Lung (tissue), 11 donors: ENCODE measurements at regions not wholly inside any gene's neighbourhood (a gene's known extent, or its start where the extent isn't known, plus 50 kb on each side); places are given as distances from the start of the nearest gene placed in this dataset.

Experiments used
- ATAC-seq: fragments of 200-7000 bp; cut with Tn5 transposase; one replicate; pipeline ENCODE4 v1.9.1; 2020; ENCODE audit warnings: moderate number of reproducible peaks; ENCODE audit not compliant: insufficient read depth, low FRiP score
- DNase-seq, 3 donors: peaks; one replicate each; pipeline ENCODE4 v3.0.0-alpha.2; 2013 to 2017
- H3K27ac ChIP-seq, 2 donors: one replicate each; pipeline ENCODE4 v1.5.1; 2013; ENCODE audit warnings: mild to moderate bottlenecking in 2 of 2, moderate library complexity in 2 of 2, control low read depth in 1 of 2, inconsistent platforms in 1 of 2, low read depth in 1 of 2, low read length in 1 of 2
- H3K27me3 ChIP-seq, 3 donors: one replicate each; pipeline ENCODE4 v1.5.1; 2013; ENCODE audit warnings: low read length in 2 of 3; ENCODE audit not compliant: control insufficient read depth in 3 of 3, insufficient read depth in 3 of 3
- H3K36me3 ChIP-seq, 4 donors: one replicate each; pipeline ENCODE4 v1.5.1; 2013; ENCODE audit warnings: low read length in 4 of 4, mild to moderate bottlenecking in 1 of 4, moderate library complexity in 1 of 4; ENCODE audit not compliant: control insufficient read depth in 4 of 4, insufficient read depth in 4 of 4
- H3K4me1 ChIP-seq, 5 donors: one replicate each; pipeline ENCODE4 v1.5.1; 2013; ENCODE audit warnings: low read length in 5 of 5, mild to moderate bottlenecking in 2 of 5, moderate library complexity in 1 of 5; ENCODE audit not compliant: control insufficient read depth in 5 of 5, insufficient read depth in 5 of 5
- H3K4me3 ChIP-seq: one replicate; pipeline ENCODE4 v1.5.1; 2013; ENCODE audit warnings: mild to moderate bottlenecking, control low read depth, moderate library complexity
- H3K9ac ChIP-seq, 2 donors: one replicate each; pipeline ENCODE4 v1.5.1; 2013; ENCODE audit warnings: low read length in 2 of 2, control low read depth in 1 of 2; ENCODE audit not compliant: insufficient read depth in 1 of 2
- H3K9me3 ChIP-seq, 4 donors: one replicate each; pipeline ENCODE4 v1.5.1; 2013; ENCODE audit warnings: low read length in 3 of 4, mild to moderate bottlenecking in 1 of 4, moderate library complexity in 1 of 4; ENCODE audit not compliant: control insufficient read depth in 4 of 4, insufficient read depth in 3 of 4
- WGBS, 2 donors: extraction: QIAGEN DNeasy Blood & Tissue Kit; methylation state at CpG; one replicate each; pipeline ENCODE4 v1.1.7; 2013; 5-methylcytosine and 5-hydroxymethylcytosine counted together
- TF ChIP-seq, protein P1 (sequence below): IDR thresholded peaks from 2 replicates; pipeline ENCODE4 v1.5.1; 2012; ENCODE audit warnings: mild to moderate bottlenecking; ENCODE audit errors: control extremely low read depth, extremely low read depth
- donor health status: control.
- donor health status: control.
- donor health status: Bipolar disorder and iron deficiency.
- donor health status: healthy.
- donor health status: DM: yes; HTN: yes; CAD: no.

DNA sequence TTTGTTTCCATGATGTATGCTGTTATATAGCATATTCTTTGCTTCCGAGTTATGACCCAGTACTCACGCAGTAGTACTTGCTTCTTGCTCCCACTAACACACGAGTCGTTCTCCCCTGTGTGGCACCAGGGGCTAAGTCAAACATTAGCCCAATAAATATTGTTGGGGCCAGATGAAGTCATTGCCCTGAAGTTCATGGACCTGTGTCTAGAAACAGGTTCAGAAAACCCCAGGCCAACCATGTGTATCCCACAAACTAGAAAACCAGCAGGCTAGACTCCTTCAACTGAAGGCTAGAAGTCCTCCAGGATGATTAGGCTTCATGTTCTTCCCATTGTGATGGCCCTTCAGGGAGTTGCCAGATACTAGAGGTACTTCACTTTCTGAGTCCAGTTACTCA, 198.2 kb upstream of the RBM19 start:
- no peak for DNase-seq
- 89 to 96% methylated on average over 4 of the region's 4 CpGs for WGBS, 2 donors
- TF ChIP-seq, protein P1, sequence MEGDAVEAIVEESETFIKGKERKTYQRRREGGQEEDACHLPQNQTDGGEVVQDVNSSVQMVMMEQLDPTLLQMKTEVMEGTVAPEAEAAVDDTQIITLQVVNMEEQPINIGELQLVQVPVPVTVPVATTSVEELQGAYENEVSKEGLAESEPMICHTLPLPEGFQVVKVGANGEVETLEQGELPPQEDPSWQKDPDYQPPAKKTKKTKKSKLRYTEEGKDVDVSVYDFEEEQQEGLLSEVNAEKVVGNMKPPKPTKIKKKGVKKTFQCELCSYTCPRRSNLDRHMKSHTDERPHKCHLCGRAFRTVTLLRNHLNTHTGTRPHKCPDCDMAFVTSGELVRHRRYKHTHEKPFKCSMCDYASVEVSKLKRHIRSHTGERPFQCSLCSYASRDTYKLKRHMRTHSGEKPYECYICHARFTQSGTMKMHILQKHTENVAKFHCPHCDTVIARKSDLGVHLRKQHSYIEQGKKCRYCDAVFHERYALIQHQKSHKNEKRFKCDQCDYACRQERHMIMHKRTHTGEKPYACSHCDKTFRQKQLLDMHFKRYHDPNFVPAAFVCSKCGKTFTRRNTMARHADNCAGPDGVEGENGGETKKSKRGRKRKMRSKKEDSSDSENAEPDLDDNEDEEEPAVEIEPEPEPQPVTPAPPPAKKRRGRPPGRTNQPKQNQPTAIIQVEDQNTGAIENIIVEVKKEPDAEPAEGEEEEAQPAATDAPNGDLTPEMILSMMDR = no peak
- Histone ChIP-seq H3K27ac (no peak overlapping the region), H3K9me3 (no peaks in the 10 kb centered on the region), H3K36me3 (no peaks in the 10 kb centered on the region), H3K9ac (no peak overlapping the region), H3K4me1 (peaks cover 0 to 2% (median 0%) of the 10 kb centered on the region in 5 donors), H3K27me3 (peaks cover 0 to 5% (median 0%) of the 10 kb centered on the region in 3 donors), H3K4me3 (no peak overlapping the region)
- no peak for ATAC-seq

DNA sequence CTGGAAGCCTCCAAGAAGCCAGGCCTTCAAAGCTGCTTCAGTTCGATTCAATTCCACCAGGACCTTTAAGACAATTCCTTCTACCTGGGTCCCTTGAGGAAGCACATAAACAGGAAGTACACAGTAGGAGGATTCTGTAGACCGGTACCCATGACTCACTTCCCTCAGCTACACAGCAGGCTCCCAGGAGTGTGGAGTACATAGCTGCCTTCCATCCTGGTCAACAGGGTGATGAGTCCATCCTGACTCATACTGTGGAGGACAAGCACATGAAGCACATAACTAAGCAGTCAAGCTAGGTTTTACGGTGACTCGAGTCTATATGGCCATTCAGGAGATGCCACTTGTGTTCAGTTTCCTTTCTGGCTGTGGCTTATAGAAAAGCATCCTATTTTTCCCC, 197.6 kb upstream of the RBM19 start:
- Histone ChIP-seq H3K4me3 (no peak overlapping the region), H3K9ac (no peak overlapping the region), H3K27ac (no peak overlapping the region), H3K9me3 (no peaks in the 10 kb centered on the region), H3K36me3 (no peaks in the 10 kb centered on the region), H3K27me3 (peaks cover 0 to 5% (median 0%) of the 10 kb centered on the region in 3 donors), H3K4me1 (peaks cover 0 to 2% (median 0%) of the 10 kb centered on the region in 5 donors)
- DNase-seq (no peak), ATAC-seq (no peak)
- 69 to 70% methylated on average over 4 of the region's 4 CpGs for WGBS, 2 donors
- TF ChIP-seq, protein P1 = no peak

DNA sequence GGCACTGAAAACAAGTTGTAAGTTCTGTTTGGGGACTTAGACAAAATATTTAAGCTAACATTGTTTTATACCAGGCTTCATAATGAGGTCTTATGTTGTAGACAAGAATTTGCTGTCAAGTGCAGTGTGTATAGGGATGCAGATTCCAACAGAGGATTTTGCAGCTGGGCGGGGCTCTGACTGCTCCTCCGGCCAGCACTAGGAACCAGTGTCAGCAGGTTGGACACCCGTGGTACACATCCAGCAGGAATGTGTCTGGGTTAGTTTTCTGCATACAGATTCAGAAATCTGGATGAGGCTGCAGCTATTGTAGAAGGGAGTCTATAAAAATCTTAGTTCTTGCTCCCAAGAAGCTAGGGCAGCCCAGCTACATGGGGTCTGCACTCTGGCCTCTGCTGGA, 194.3 kb upstream of the RBM19 start:
- no peak overlapping the region for H3K9ac ChIP-seq
- TF ChIP-seq, protein P1 = no peak
- H3K4me1 ChIP-seq = no peaks in the 10 kb centered on the region
- WGBS, 2 donors = 64 to 71% methylated on average over 3 of the region's 3 CpGs
- H3K27me3 ChIP-seq = no peaks in the 10 kb centered on the region
- DNase-seq = no peak
- H3K4me3 ChIP-seq = no peak overlapping the region
- no peaks in the 10 kb centered on the region for H3K36me3 ChIP-seq
- no peak for ATAC-seq
- no peaks in the 10 kb centered on the region for H3K9me3 ChIP-seq
- H3K27ac ChIP-seq = no peak overlapping the region

DNA sequence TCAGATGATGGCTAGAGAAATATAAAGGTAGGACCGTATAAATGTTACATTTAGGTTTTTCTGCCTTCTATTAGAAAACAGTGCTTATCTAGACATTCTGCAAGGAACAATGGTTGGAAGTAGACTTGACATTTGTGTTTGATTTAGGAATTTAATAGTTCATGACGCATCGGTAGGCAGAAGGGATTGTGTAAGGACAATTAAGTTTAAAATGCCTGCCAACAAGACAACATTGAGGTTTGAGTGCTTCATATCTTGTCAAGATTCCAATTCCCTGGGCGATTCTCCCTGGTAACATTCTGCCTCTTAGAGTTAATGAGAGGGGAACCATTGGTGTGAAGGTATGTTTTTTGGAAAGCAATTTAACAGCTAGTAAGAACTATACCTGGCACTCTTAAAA, 186.8 kb upstream of the RBM19 start:
- no peak overlapping the region for H3K27ac ChIP-seq
- no peak overlapping the region for H3K9ac ChIP-seq
- H3K27me3 ChIP-seq = peaks cover 0 to 8% (median 0%) of the 10 kb centered on the region in 3 donors
- 56 to 64% methylated on average over 4 of the region's 4 CpGs for WGBS, 2 donors
- TF ChIP-seq, protein P1 = no peak
- no peaks in the 10 kb centered on the region for H3K4me1 ChIP-seq
- ATAC-seq (no peak), DNase-seq (no peak)
- no peaks in the 10 kb centered on the region for H3K36me3 ChIP-seq
- H3K9me3 ChIP-seq = peaks cover 0 to 7% (median 0%) of the 10 kb centered on the region in 4 donors
- no peak overlapping the region for H3K4me3 ChIP-seq
